HG03571 (cell line): ENCODE measurements at regions not wholly inside any gene's neighbourhood (a gene's known extent, or its start where the extent isn't known, plus 50 kb on each side); places are given as distances from the start of the nearest gene placed in this dataset.
"Not testable (repeated sequence)": the region's sequence is repeated elsewhere in the genome, so short reads cannot be mapped to it uniquely, and the experiment has no call there.

Experiments used
- ATAC-seq: cut with Tn5 transposase; IDR thresholded peaks from one replicate; pipeline ENCODE4 v1.9.1; 2021; ENCODE audit not compliant: unreplicated experiment

- ATAC-seq, result no peak
Measured at GRCh38 chr5:102554082-102554481, 55.3 kb upstream of the SLCO6A1 start.

GRCh38 chr5:102554728-102555127 is 55.9 kb upstream of the SLCO6A1 start:
- no peak for ATAC-seq

- ATAC-seq, result no peak
Measured at GRCh38 chr5:102561894-102562760, 63.3 kb upstream of the SLCO6A1 start.

- ATAC-seq, result no peak
Measured at GRCh38 chr5:102570747-102571146, 71.9 kb upstream of the SLCO6A1 start.

GRCh38 chr5:102578362-102578761 is 79.6 kb upstream of the SLCO6A1 start:
- no peak for ATAC-seq

GRCh38 chr5:102579379-102579778 is 80.6 kb upstream of the SLCO6A1 start:
- ATAC-seq, result no peak

GRCh38 chr5:102581011-102581410 is 82.2 kb upstream of the SLCO6A1 start:
- no peak for ATAC-seq

GRCh38 chr5:102582696-102583095 is 83.9 kb upstream of the SLCO6A1 start:
- no peak for ATAC-seq

- no peak for ATAC-seq
Measured at GRCh38 chr5:102583276-102584124, 84.7 kb upstream of the SLCO6A1 start.

GRCh38 chr5:102589661-102590060 is 90.9 kb upstream of the SLCO6A1 start:
- no peak for ATAC-seq

- no peak for ATAC-seq
Measured at GRCh38 chr5:102590467-102590866, 91.7 kb upstream of the SLCO6A1 start.

- peak; percentile 75 for ATAC-seq
Measured at GRCh38 chr5:102591650-102592049, 92.8 kb upstream of the SLCO6A1 start.

GRCh38 chr5:102592586-102592985 is 93.8 kb upstream of the SLCO6A1 start:
- ATAC-seq, result not testable (repeated sequence)

- no peak for ATAC-seq
Measured at GRCh38 chr5:102594192-102594591, 95.4 kb upstream of the SLCO6A1 start.

- ATAC-seq, result no peak
Measured at GRCh38 chr5:102595332-102595731, 96.5 kb upstream of the SLCO6A1 start.

- peak; percentile 63 for ATAC-seq
Measured at GRCh38 chr5:102596113-102596512, 97.3 kb upstream of the SLCO6A1 start.

- ATAC-seq, result no peak
Measured at GRCh38 chr5:102596951-102597350, 98.2 kb upstream of the SLCO6A1 start.

- no peak for ATAC-seq
Measured at GRCh38 chr5:102599289-102599688, 100.5 kb upstream of the SLCO6A1 start.

GRCh38 chr5:102600964-102601363 is 102.2 kb upstream of the SLCO6A1 start:
- no peak for ATAC-seq

- ATAC-seq, result no peak
Measured at GRCh38 chr5:102603670-102604069, 104.9 kb upstream of the SLCO6A1 start.

- no peak for ATAC-seq
Measured at GRCh38 chr5:102608414-102608813, 109.6 kb upstream of the SLCO6A1 start.

- ATAC-seq, result no peak
Measured at GRCh38 chr5:102611312-102611711, 112.5 kb upstream of the SLCO6A1 start.
